ENCODE measurements at regions not wholly inside any gene's neighbourhood (a gene's known extent, or its start where the extent isn't known, plus 50 kb on each side); places are given as distances from the start of the nearest gene placed in this dataset.

DNA sequence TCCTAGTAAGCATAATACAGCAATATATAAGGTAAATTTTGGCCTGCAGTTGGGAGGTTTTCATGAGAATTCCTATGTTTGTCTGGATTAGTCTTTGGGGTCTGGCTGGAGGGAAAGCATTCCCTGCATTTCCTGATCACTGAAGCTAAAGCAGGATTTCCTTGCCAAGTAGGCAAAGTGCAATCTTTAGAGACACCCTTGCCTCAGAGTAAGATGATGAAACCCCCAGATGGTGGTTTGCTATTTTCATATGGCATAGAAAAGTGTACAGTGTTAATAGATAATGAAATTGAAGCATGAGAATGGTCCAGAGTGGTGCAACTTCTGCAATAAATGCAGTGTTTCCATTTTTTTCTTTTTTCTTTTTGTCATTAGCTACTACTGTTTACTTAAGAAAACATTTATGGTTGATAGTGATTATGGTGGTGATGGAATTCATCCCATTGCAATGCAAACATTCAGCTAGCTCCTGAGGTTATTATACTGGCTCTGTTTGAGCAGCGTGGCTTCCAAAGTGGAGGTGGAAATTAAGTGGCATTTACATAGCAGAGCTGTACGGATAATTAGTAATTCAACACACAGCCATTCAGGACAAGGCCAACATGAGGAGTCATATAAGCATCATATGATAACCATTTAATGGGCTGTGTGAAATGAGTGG is 276.3 kb downstream of the DUSP6 start:
- no peaks in the 10 kb centered on the region for H3K27me3 Mint-ChIP-seq
- no peak for DNase-seq
- H3K4me1 Mint-ChIP-seq: peaks cover 8% of the 10 kb centered on the region
- POLR2A ChIA-PET: no interaction called here
- peaks cover 3% of the 10 kb centered on the region for H3K36me3 Mint-ChIP-seq (ENCODE audit: low read depth)
- H3K4me3 Mint-ChIP-seq: no peak overlapping the region
- H3K9me3 Mint-ChIP-seq: peaks cover 16% of the 10 kb centered on the region
- no peak overlapping the region for H3K27ac Mint-ChIP-seq
- CTCF ChIA-PET: interaction anchor here (1.4 kb wide), 1 partner anchor 11 kb away, joined by 3 read pairs; no protein-coding TSS in a partner anchor

DNA sequence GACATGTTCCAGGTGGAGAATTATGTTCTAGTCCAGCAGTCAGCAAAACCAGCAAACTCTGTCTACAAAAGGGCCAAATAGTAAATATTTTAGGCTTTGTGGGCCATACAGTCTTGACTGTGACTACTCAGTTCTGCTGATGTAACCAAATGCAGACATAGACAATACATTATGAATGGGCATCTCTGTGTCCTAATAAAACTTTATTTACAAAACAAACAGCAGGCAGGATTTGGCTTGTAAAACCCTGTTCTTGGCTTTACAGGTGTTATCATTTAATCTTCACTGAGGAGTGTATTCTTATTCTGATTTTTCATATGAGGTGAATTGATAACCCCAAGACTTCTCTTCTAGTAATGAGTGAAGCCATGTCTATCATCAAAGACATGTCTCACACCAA is 278.6 kb downstream of the DUSP6 start:
- POLR2A ChIA-PET: interaction anchor here (1.0 kb wide), 1 partner anchor 209 kb away, joined by 3 read pairs; no protein-coding TSS in a partner anchor
- peaks cover 10% of the 10 kb centered on the region for H3K4me1 Mint-ChIP-seq

DNA sequence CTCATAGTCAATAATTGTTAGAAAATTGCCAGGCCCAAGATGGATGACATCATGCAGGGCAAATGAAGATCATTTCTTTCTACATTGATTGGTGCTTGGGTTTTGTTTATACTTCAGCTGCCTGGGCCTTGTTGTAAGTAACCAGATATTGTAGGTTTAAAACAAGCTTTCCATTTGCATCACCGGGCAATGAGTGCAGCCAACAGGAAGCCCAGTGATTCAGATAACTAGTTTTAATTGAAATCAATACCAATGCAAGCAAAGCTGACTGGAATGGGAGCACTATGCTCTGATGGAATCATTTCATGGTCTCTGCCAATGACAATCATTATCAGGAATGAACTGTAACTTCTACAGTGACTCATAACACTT is 279.3 kb downstream of the DUSP6 start:
- peaks cover 6% of the 10 kb centered on the region for H3K36me3 Mint-ChIP-seq (ENCODE audit: low read depth)
- DNase-seq: no peak
- H3K4me1 Mint-ChIP-seq: peaks cover 10% of the 10 kb centered on the region
- H3K27ac Mint-ChIP-seq: no peak overlapping the region
- POLR2A ChIA-PET: interaction anchor here (1.0 kb wide), 1 partner anchor 209 kb away, joined by 3 read pairs; no protein-coding TSS in a partner anchor
- CTCF ChIA-PET: interaction anchor here (1.0 to 2.1 kb wide), 2 partner anchors 12 to 14 kb away, joined by 3 to 5 read pairs; no protein-coding TSS in a partner anchor
- no peak overlapping the region for H3K4me3 Mint-ChIP-seq
- no peaks in the 10 kb centered on the region for H3K27me3 Mint-ChIP-seq
- H3K9me3 Mint-ChIP-seq: peaks cover 22% of the 10 kb centered on the region

More for the DNA sequence above, 278.6 kb downstream of the DUSP6 start:
- Mint-ChIP-seq H3K27me3 (no peaks in the 10 kb centered on the region), H3K36me3 (ENCODE audit: low read depth) (peaks cover 6% of the 10 kb centered on the region), H3K9me3 (peaks cover 22% of the 10 kb centered on the region), H3K4me3 (no peak overlapping the region), H3K27ac (no peak overlapping the region)
- CTCF ChIA-PET: interaction anchor here (2.1 kb wide), 1 partner anchor 12 kb away, joined by 5 read pairs; no protein-coding TSS in a partner anchor
- no peak for DNase-seq

DNA sequence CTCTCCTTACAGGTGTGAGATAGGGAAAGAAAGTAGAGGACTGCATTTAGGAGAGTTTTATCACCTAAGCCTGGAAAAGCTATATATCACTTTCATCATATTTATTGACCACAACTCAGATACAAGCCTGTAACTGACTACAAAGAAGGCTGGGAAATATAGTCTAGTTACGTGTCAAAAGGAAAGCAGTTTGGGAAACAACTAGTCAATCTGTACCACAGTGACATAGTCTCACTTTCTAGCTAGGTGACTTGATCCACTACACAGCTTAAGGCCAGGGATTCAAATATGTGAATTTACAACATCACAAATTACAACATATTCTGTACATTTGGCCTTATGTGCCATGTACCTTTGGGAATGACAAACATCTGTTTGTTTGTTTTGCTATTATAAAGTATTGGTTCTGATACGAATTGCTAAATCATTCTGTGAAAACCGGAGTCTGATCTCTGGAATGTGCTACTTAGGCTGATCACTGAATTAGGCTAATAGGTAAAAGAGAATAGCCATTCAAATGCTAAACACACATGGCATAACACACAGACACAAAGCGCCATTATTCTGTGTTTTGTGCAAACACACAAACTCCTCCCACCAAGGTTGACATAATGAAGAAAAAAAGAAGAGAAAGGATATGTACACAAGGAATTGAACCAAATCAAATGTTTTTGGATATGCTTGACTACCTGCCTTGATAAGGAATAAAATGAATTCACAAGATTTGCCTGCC is 279.8 kb downstream of the DUSP6 start:
- POLR2A ChIA-PET: interaction anchor here (1.0 kb wide), 1 partner anchor 210 kb away, joined by 3 read pairs; no protein-coding TSS in a partner anchor
- Mint-ChIP-seq H3K4me1 (peaks cover 10% of the 10 kb centered on the region), H3K9me3 (peaks cover 22% of the 10 kb centered on the region), H3K4me3 (no peak overlapping the region), H3K27ac (no peak overlapping the region), H3K27me3 (no peaks in the 10 kb centered on the region), H3K36me3 (ENCODE audit: low read depth) (peaks cover 6% of the 10 kb centered on the region)
- DNase-seq: no peak
- CTCF ChIA-PET: interaction anchor here (0.6 to 2.1 kb wide), 3 partner anchors 11 to 232 kb away, joined by 3 to 5 read pairs (median 4); no protein-coding TSS in a partner anchor

DNA sequence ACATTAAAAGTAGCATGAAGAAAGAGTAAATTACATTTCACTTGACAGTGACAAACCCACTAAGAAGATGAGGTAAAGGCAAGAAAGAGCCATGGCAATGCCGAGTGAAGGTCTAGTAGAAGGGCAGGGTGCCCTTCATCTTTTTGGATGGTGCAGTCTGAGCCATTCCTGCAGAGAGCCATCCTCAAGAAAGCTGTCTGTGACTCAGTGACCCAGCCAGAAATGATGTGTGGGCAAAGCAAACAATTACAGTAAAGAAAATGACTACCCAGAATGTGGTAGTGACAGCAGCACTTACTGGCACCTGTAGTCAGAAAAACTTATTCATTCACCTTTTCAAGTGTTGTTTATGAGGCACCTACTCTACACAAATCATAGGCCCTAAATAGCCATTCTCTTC is 281.7 kb downstream of the DUSP6 start:
- no peak overlapping the region for H3K27ac Mint-ChIP-seq
- ChIA-PET POLR2A (no interaction called here), CTCF (interaction anchor here (0.6 to 1.4 kb wide), 2 partner anchors 10 to 19 kb away, joined by 3 read pairs; no protein-coding TSS in a partner anchor)
- H3K9me3 Mint-ChIP-seq: peaks cover 23% of the 10 kb centered on the region
- no peaks in the 10 kb centered on the region for H3K27me3 Mint-ChIP-seq
- peaks cover 10% of the 10 kb centered on the region for H3K4me1 Mint-ChIP-seq
- peaks cover 6% of the 10 kb centered on the region for H3K36me3 Mint-ChIP-seq (ENCODE audit: low read depth)
- no peak for DNase-seq
- no peak overlapping the region for H3K4me3 Mint-ChIP-seq

DNA sequence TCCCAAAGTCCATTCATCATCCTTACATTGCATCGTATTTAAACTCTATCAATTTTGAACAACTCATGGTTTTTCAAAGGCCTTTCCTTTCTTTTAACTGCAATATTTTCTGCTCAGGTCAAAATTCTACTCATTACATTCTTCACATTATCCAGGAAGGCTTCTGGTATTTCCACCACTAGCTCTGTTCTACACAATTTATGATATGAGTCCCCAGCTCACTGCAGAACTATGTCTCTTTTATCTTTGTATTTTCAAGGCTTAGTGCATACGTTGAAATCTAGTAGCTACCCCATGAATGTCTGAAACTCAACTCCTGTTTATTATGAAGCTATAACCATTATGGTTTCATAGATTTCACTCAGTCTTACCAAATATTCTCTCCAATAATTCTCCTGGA is 282.9 kb downstream of the DUSP6 start:
- Mint-ChIP-seq H3K4me3 (no peak overlapping the region), H3K27me3 (no peaks in the 10 kb centered on the region), H3K27ac (no peak overlapping the region), H3K36me3 (ENCODE audit: low read depth) (peaks cover 6% of the 10 kb centered on the region), H3K4me1 (peaks cover 10% of the 10 kb centered on the region), H3K9me3 (peaks cover 21% of the 10 kb centered on the region)
- POLR2A ChIA-PET: no interaction called here
- CTCF ChIA-PET: interaction anchor here (0.8 to 1.0 kb wide), 2 partner anchors 9 to 13 kb away, joined by 3 to 5 read pairs; no protein-coding TSS in a partner anchor
- no peak for DNase-seq

DNA sequence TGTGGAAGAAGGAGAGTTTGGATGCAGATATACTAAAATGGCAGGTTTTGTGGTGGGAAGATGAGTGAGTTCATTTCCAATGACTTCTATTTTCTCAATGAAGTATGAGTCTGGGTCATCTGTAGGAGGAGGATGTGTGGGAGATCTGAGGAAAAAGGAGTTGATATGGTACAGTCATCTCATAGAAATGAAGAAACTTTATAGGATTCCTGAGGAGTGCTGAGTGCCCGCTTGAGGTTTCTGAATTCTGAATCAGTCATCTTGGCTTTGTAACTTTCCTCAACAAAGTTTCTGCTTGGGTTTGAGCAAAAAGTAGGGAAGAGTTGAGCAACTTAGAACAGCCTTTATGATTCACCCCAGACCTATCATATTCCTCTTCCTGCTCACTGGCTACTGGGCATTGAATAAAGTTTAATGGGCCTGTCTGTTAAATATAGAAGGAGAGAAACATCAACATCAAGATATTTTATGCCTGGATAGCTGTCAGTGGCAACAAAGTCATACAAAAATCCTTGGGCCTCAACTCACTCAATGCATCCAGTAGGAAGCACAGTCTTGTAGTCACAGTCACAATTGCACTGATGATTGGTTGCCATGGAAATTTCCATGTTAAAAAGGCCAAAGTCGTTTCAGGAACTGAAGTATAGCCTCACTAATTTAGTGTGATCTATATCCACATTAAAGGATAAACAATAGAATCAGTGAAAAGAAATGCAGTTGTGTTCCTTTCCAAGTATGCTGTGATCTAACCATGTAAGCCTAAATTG is 284.7 kb downstream of the DUSP6 start:
- no peak for DNase-seq
- Mint-ChIP-seq H3K4me3 (no peak overlapping the region), H3K36me3 (ENCODE audit: low read depth) (peaks cover 3% of the 10 kb centered on the region), H3K9me3 (peaks cover 13% of the 10 kb centered on the region), H3K27ac (no peak overlapping the region), H3K4me1 (peaks cover 7% of the 10 kb centered on the region), H3K27me3 (no peaks in the 10 kb centered on the region)
- ChIA-PET CTCF (no interaction called here), POLR2A (interaction anchor here (0.6 kb wide), 1 partner anchor 258 kb away, joined by 3 read pairs; no protein-coding TSS in a partner anchor)

DNA sequence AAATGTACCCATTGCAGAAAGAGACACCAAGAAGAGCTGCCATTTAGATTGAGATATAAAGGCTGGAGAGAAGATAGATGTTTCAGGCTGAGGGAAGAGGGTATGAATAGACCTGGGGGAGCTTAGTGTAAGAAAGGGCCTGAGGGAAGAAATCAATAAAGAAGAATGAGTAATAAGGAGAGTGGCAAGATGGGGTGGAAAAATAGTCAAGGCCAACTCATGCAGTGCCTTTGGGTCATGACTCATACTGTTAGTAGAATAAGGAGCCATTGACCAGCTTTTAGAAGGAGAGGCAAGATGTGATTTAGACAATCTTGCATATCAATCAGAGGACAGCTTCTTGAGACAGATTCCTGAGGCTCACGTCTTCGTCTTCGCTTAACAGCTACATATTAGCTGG is 287.5 kb downstream of the DUSP6 start:
- Mint-ChIP-seq H3K36me3 (ENCODE audit: low read depth) (no peaks in the 10 kb centered on the region), H3K27me3 (no peaks in the 10 kb centered on the region), H3K9me3 (peaks cover 10% of the 10 kb centered on the region), H3K4me1 (no peaks in the 10 kb centered on the region), H3K27ac (no peak overlapping the region), H3K4me3 (no peak overlapping the region)
- no peak for DNase-seq
- POLR2A ChIA-PET: no interaction called here
- CTCF ChIA-PET: interaction anchor here (1.3 to 2.5 kb wide), 2 partner anchors 11 to 12 kb away, joined by 3 to 8 read pairs; no protein-coding TSS in a partner anchor

DNA sequence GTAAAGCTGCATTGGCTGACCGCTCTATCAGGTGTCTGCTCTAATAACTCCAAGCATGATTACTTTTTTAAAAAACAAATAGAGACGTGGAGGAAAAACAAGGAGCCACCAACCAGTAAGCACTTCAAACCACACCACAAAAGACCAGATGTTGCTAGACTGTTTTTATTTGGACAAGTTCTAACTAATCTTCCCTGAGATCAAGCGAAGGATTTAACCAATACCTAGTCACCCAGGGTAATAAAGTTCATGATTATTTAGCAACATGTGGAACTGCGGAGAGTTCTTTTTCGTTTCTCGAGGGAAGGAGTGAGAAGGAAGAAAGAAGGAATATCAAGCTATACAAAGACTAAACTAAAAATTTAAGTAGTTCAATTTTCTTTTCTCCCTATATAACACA is 288.1 kb downstream of the DUSP6 start:
- Mint-ChIP-seq H3K9me3 (peaks cover 9% of the 10 kb centered on the region), H3K36me3 (ENCODE audit: low read depth) (no peaks in the 10 kb centered on the region), H3K4me1 (no peaks in the 10 kb centered on the region), H3K27ac (no peak overlapping the region), H3K4me3 (no peak overlapping the region), H3K27me3 (no peaks in the 10 kb centered on the region)
- CTCF ChIA-PET: interaction anchor here (1.3 to 2.5 kb wide), 3 partner anchors 12 to 398 kb away, joined by 3 to 8 read pairs (median 5); no protein-coding TSS in a partner anchor
- POLR2A ChIA-PET: no interaction called here
- DNase-seq: no peak

DNA sequence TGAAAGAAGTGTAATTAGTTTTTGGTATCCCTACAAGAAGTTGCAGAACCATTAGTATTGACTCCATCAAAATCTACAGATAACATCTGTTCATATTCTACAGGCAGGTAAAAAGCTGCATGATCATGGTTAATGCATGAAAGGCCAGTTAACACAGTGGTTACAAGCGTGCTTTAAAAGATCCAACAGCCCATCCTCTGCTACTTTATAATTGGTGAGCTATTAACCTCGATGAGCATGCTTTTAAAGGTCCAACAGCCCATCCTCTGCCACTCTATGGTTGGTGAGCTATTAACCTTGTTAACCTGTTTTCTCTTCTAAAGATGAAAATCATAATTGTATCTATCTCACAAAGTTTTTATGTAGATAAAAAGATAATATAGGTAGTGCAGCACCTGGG is 289.3 kb downstream of the DUSP6 start:
- POLR2A ChIA-PET: interaction anchor here (0.7 kb wide), 1 partner anchor 214 kb away, joined by 3 read pairs; no protein-coding TSS in a partner anchor
- Mint-ChIP-seq H3K27me3 (no peaks in the 10 kb centered on the region), H3K27ac (no peak overlapping the region), H3K4me1 (no peaks in the 10 kb centered on the region), H3K36me3 (ENCODE audit: low read depth) (no peaks in the 10 kb centered on the region), H3K4me3 (no peak overlapping the region), H3K9me3 (peaks cover 7% of the 10 kb centered on the region)
- CTCF ChIA-PET: interaction anchor here (0.7 to 2.5 kb wide), 6 partner anchors 8 to 415 kb away, joined by 3 to 8 read pairs (median 3); no protein-coding TSS in a partner anchor
- DNase-seq: no peak

DNA sequence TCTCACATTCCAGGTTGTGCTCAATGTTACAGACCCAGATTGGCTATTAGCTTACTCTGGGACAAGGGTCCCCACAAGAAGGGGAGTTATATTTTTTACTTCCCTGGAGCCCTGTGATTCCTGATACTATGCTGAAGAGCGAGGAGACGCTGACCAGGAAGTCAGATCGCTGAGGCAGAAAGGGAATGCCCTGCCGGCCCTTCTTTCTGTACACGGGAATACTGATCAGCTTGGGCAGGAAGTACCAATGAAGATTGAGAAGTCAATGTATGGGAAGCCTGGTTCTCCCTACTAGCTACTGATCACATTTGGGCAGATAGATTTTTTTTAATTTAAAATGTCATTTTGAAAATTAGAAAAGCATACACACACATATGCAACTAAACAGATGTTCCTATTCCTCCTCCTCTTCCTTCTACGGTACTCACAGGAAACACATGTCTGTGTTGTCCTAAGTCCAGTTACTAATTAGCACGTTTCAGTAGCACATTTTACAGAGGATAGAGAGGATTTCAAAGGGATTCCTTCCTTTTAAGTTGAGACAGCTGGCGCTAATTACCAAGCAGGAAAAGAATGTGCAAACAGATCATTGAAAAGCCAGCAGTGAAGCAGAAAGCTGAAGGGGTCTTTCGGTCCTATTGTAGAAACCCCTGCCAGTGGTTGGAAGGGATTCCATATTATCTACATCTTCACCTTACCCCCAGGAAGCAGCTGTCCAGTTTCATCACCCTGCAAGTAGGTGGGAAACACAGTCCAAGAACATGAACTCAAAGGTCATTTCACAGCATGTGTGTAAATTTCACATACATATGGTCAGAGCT is 292.4 kb downstream of the DUSP6 start:
- CTCF ChIA-PET: interaction anchor here (1.4 kb wide), 2 partner anchors 286 to 294 kb away, joined by 3 to 4 read pairs; no protein-coding TSS in a partner anchor
- H3K9me3 Mint-ChIP-seq: no peaks in the 10 kb centered on the region
- DNase-seq: no peak
- POLR2A ChIA-PET: no interaction called here
- H3K4me3 Mint-ChIP-seq: no peak overlapping the region
- no peak overlapping the region for H3K27ac Mint-ChIP-seq
- no peaks in the 10 kb centered on the region for H3K27me3 Mint-ChIP-seq
- no peaks in the 10 kb centered on the region for H3K36me3 Mint-ChIP-seq (ENCODE audit: low read depth)
- H3K4me1 Mint-ChIP-seq: no peaks in the 10 kb centered on the region

DNA sequence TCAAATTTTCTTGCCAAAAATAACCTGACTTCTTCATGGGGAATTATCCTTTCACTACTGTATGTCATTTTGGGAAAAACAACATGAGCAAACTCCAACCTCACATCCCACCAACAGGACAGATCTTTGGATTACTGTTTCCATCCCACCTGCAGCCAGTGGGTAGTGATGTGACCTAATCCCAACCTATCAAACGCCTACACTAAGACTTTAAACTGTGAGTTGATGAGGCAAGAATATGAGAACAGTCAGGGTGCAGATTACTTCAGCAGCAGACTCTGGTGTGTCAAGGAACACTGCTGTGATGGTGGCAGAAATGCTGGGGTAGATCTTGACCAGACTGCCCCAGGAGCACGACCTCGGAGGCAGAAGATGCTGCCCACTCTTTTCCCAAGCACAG is 293.2 kb downstream of the DUSP6 start:
- H3K27me3 Mint-ChIP-seq: no peaks in the 10 kb centered on the region
- no peak overlapping the region for H3K27ac Mint-ChIP-seq
- no peak for DNase-seq
- H3K4me1 Mint-ChIP-seq: no peaks in the 10 kb centered on the region
- POLR2A ChIA-PET: no interaction called here
- no peak overlapping the region for H3K4me3 Mint-ChIP-seq
- peaks cover under 1% of the 10 kb centered on the region for H3K9me3 Mint-ChIP-seq
- CTCF ChIA-PET: interaction anchor here (0.7 kb wide), 1 partner anchor 614 kb away, joined by 3 read pairs; no protein-coding TSS in a partner anchor
- no peaks in the 10 kb centered on the region for H3K36me3 Mint-ChIP-seq (ENCODE audit: low read depth)
